Hypothalamus (tissue), 51 donors: ENCODE measurements at regions not wholly inside any gene's neighbourhood (a gene's known extent, or its start where the extent isn't known, plus 50 kb on each side); places are given as distances from the start of the nearest gene placed in this dataset.

Source experiments
- DNase-seq, 51 donors: peaks; one replicate each; lab custom pipeline; 2025; lab: John Stamatoyannopoulos, UW

DNA sequence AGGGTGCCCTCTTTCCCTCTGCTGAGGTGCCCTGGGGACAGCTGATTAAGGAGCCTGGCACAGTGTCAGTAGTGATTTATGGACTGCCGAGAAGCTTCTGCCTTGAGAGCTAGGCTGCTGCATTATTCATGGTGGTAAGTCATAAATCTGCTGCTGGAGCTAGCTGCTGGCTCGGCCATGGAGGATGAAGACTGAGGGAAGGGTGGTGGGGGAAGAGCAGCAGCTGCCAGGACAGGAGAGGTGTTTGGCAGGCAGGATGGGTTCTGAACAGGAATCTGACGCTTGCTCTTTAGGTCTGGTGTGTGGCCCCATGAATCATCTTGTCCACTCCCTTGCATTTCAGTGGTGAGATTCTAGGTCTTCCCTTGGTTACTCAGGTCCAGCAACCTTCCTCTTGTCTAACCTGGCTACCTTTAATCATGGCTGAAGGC is 296.3 kb downstream of the DYSF start:
- DNase-seq = no peak

DNA sequence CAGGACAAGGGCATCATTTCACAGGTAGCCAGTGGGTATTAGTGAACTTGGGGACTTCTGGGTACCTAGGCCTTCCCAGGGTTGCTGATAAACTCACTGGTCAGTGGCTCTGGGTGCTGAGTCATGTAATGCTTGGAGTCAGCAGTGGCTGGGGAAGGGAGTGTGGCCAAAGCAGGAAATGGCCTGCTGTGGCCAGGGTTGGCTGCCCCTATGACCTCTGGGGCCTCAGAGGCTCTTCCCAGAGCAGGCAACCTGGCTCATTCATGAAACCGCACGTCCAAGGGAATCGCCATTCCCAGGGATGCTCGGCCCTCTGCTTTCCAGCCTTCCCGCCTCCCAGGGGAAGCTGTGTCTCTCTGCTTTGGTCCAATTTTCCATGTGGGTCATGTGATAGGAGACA is 294.9 kb downstream of the DYSF start:
- no peak for DNase-seq

DNA sequence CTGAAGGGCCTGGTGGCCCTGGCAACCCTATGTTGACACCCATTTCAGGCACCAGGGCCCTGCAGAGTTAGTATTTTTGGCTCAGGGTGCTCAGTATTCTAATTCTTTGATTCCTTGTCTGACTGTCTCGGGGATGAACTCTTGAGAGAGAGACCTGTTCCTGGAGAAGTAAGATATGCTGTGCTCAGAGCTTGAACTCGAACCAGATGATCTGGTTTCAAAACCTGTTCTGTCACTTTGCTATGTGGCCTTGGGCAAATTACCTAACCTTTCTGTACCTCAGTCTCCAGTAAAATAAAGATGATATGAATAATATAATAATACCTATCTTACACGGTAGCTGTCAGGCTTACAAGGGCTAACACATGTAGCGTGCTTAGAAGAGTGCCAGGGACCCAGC is 294.2 kb downstream of the DYSF start:
- DNase-seq = no peak

DNA sequence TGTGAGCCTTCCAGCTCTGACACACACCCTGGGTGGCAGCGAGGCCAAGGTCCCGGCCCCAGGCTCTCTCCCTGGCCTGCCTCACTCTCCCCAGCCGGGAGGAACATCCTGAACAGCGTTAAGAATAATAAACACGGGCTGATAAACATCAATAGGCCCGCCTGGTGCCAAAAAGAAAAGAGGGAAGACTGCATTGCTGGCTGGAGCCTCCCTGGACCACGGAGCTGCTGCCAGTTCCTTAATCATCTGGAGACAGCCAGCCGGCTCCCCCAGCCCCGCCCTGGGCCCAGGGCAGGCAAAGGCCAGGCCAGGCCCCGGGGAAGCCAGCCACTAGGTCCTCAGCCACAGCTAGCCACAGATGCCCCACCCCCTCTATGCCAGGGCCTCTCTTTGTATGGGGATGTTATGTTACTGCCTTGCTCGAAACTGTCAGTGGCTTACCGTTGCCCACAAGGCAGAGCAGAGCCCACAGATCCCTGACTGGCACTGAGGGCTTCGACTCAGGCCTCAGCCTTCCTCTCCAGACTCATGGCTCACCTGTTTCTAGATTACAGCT is 293.7 kb downstream of the DYSF start:
- DNase-seq = peak in 2 of 51 donors; percentile 7 to 28

DNA sequence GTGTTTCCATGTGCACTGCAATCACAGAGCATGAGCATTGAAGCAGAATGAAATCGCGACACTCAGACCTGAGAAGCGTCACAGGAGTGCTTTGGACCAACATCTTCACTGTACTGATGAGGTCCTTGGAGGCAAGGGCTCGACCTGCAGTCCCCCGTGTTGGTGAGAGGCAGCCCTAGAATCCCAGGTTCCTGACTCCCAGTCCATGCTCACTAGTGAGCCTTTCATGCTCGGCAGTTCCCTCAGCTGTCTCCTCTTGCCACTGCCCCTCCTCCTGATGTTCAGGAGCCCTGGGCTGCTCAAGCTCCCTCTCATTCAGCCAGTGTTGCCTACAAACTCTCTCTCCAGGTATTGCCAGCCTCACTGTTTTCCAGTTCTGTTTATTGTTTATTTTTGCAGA is 291.4 kb downstream of the DYSF start:
- no peak for DNase-seq

DNA sequence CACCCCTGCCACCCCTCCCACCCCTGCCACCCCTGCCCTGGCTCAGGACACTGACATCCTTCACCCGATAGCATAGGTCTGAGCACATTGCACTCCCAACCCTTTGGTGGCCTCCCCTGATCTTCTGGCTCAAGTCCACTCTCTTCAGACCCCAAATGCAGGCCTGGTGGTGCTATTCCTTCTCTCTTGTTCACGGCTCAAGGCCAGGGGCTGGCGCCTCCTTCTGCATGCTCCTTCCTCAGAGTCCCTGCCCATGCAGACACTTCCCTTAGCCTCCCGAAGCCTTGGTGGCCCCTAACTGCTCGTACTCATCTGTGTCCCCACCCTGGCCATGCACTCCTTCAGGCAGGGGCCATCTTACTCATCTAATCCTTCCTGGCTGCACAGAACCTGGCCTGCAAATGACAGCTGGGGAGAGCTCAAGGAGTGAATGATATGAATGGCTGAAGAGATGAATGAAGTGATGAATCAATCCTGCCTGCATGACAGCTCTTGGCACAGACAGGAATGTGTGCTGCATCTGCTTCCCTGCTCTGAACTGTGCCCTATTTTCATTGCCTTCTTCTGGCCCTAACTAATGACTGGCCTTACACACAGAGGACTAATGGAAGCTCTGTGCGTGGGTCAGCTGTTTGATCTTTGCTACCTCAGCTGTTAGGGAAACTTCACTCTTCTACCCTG is 290.8 kb downstream of the DYSF start:
- no peak for DNase-seq

DNA sequence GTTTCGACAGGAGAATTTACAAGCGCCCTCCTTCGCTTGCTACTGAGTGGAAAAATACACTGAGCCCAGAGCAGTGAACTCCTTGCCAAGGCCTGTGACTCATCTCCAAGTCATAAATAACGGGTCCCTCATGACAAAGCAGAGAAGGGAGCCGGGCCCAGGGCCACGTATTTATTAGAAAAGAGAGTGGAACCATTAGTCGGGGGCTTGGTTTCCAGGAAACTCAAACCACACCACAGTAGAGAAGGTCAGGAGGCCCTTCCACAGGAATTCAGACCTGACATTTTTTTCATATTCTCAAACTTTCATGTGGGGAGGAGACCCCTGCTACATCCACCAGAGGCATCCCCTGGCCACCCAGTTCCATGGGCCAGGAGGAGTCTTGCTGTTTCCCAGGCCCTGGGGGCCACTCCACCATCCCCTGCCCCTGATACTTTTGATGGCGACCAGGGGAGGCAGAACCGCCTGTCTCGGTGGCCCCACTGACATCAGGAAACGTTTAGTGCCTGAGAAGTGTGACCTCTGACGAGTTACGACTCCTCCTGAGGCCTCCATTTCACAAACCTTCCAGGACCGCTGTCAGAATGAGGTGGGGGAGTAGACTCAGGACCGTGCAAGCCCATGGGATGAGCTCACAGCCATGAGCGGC is 289.7 kb downstream of the DYSF start:
- peak in 3 of 51 donors; percentile 11 to 23 (median 14) for DNase-seq

DNA sequence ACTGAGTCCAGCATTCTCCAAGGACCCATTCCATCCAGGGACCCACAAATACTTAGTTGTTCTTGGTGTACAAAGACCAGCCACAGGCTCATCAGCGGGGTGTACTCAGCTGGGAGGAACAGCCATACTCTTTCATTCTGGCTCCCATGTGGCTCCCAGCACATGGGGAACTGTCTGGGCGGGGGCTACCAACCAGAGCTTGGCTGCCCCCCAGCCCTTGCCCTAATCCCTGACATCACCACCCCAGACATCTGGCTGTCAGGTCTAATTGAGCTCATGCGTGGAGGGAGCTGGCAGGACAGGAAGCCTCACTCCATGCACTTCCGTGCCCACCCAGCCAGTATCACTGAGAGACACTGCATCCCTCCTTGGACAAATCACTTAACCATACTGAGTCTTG is 283.6 kb downstream of the DYSF start:
- peak in 8 of 51 donors; percentile 5 to 31 (median 22) for DNase-seq

DNA sequence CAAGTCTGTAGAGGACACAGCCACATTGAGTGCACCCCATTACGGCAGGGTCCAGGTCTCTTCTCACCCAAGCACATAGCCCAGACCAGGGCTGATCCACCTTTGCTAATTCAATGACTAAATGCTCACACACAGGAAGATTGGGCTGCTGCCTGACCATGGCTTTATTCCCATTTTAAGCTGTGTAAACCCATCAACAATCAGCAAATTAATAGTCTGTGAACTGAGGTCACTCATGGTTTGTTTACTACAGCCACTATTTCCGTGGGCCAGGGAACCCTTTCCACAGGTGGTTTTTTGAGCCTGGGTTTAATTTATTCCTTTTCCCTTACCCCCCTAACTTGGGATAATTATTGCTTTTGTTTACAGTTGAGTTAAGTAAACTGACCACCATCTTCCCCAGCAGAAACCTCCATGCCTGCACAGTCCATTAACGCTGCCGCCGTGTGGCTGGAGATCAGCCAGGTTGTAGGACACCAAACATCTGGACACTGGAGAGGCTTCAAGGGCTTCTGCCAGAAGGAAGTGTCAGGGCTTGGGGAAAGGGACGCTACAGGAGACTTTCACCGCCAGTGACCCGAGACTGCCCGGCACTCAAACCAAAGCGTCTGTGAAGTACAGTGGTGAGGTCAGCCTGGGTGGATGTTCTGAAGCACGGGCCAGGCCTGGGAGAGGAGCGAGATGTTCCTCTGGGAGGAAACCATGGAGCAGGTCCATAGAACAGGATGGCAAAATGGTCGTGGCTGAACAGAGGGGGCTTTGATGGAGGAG is 282.9 kb downstream of the DYSF start:
- DNase-seq = no peak
